GM12874 (cell line): ENCODE measurements at regions not wholly inside any gene's neighbourhood (a gene's known extent, or its start where the extent isn't known, plus 50 kb on each side); places are given as distances from the start of the nearest gene placed in this dataset.

Source experiments
- CTCF ChIP-seq: IDR thresholded peaks from 2 replicates; pipeline ENCODE4 v1.5.1; 2011; ENCODE audit warnings: low read depth, mild to moderate bottlenecking, control low read depth, low read length, moderate library complexity; ENCODE audit not compliant: insufficient read depth

GRCh38 chr4:62791386-62791785, 1591.3 kb downstream of the ADGRL3 start:
- no peak for TF ChIP-seq CTCF

- TF ChIP-seq CTCF: no peak
These were observed 1571.9 kb downstream of the ADGRL3 start for GRCh38 chr4:62771983-62772557.

DNA sequence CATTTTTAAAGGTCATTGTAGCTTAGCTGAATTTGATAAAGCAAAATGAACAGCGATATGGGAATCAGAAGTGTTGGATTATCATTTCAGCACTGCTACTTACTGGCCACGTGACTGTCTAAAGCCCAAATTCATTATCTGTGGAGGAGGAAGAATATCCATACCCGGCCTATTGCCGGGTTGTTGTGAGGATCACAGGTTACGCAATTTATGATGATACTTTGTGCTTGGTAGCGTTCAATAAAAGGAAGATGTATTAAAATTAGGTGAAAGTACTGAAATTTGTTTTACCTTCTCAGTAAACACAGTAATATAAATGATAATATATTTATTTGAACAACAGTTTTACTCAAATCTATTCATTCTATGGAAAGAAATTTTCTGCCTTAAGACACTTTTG, 1540.2 kb downstream of the ADGRL3 start:
- no peak for TF ChIP-seq CTCF

- TF ChIP-seq CTCF: no peak
These were observed 1517.0 kb downstream of the ADGRL3 start for GRCh38 chr4:62717154-62717553.

DNA sequence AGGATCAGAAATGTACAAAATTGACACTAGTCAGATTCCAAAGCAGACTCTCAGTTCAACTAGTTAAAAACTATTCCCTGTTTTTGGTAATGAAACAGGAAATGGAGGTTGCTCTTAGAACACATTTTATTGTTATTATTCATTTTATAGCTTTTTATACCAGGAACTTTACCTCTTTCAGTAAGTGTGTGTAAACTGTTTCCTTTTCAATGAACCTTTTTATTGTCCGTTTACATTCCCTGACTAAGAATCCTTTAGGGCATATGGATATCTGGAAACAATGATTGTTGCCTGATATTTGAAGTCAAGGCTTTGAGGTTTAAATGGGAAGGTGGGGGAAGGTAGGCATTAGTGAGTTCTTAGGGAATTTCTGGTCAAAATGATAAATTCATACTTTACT, 1511.4 kb downstream of the ADGRL3 start:
- no peak for TF ChIP-seq CTCF

GRCh38 chr4:62709618-62710252, 1509.6 kb downstream of the ADGRL3 start:
- 0 out of 2 replicates have a peak, but pooled peaks have one; percentile 12 for TF ChIP-seq CTCF

GRCh38 chr4:62706423-62706822, 1506.3 kb downstream of the ADGRL3 start:
- TF ChIP-seq CTCF: no peak
